ELR (cell line): ENCODE measurements at regions not wholly inside any gene's neighbourhood (a gene's known extent, or its start where the extent isn't known, plus 50 kb on each side); places are given as distances from the start of the nearest gene placed in this dataset.

Source experiments
- DNase-seq: peaks from one replicate; pipeline ENCODE4 v3.0.0-alpha.2; 2015; ENCODE audit warnings: low read depth

DNA sequence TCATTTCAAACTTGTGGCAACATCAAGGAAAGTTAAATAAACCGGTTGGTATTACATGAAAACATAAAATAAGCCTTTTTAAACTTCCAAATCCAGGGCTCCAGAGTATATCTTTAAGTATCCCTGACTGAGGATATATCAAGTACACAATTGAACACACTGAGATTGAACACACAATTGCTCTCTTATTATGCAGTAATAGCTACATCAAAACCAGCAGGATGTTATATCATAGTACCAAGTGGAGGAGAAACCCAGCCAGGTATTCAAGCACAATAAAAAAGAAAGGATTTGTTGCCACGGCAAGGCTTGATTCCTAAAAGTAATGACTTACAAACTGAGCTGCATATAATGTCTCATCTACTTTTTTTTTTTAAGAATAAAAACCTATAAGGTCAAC is 605.8 kb downstream of the SPOCK3 start:
- DNase-seq = no peak

DNA sequence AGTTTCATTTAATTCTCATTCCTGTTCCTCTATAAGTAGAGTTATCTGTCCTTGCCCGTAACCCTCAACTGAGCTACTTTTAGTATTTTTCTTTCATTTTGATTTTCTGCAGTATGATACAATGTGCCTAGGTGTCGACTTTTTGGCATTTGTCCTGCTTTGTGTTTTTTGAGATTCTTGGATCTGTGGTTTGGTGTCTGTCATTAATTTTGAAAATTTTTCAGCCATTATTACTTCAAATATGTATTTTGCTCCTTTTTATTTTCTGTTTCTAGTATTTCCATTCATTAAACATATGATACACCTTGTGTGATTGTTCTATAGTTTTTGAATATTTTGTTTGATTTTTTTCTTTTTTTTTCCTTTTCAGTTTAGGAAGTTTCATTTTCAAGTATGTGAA is 598.9 kb downstream of the SPOCK3 start:
- no peak for DNase-seq

DNA sequence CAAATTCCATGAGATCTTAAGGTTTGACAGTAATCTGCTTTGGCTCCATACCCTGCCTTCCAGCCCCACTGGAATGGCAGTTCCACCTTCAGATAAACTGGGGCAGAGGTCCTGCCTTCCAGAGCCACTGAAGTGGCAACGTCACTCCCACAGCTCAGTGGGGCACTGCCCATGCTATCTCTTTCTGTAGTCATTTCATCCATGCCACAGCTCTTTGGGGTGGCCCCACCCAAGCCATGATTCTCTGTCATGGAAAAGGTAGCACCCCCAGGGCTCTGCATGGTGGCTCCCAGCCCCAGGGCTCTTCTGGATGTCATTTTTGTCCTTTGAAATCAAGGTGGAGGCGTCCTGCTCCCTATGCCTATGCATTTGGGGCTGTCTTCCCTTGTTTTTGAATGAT is 596.5 kb downstream of the SPOCK3 start:
- no peak for DNase-seq

DNA sequence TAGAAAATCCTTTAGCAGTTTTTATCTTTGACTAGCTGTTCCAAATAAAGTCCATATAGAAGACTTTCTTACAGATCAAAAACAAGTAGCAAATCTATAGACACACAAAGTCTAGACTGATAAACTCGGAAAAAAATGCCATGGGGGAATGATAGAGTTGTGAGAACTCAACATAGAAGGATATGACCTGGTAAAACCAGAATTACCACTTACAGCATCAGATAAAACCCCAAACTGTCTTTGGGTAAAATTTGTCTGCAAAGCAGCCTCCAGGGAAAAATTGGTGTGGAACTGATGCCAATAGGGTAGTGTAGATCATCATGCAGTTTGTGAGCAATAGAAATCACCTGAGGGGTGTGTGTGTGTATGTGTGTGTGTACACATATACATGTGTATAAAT is 579.1 kb downstream of the SPOCK3 start:
- DNase-seq = no peak

DNA sequence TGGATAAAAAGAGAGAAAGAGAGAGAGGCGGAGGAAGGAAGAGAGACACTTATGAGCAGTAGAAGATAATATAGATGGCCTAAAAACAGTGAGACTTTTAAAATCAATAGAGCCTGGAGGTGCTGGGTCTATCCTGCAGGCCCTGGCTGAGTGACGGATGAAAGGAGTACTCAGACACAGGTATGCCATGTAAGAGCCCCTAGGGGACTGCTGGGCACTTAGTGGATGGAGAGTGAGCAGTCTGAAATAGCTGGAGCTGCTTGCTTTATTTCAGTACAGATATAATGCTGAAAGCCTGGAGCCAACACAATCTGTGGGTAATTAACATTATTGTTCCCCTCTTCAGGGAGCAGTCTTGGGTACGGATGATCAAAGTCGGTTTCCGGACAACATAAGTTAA is 578.6 kb downstream of the SPOCK3 start:
- DNase-seq = no peak

DNA sequence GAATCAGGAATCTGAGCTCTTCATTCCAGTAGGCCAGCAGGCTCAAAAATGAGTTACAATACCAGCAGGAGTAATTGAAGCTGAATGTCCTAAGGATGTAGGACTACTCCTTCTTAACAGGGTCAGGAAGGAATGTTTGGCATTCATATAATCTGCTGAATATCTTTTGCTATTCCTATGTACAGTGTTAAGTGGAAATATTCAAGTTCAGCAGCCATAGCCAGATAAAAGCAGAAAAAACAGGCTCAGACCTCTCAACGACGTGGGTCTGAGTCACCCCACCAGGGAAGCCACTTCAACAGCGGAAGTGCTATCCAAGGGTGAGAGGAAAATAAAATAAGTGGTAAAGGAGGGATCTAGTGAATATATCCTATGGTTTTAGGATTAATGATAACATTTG is 577.0 kb downstream of the SPOCK3 start:
- peak; percentile 47 for DNase-seq

DNA sequence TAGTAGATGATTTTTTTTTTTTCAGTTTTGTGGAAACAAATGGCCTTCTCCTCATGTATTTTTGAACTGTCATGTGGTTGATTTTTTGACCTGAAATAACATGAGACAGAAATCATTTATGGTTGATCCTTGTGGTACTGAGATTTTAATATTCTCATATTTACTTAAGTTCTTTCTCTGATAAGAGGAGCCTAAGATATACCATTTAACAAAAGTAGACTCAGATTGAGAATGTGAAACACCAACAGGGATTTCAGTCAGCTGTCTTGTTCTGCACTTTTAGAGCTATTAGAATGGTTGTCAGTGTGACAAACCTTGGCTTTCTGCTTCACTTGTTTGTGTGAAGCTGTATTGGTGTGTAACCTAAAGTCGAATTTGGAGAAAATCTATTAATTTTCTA is 575.7 kb downstream of the SPOCK3 start:
- DNase-seq = no peak

DNA sequence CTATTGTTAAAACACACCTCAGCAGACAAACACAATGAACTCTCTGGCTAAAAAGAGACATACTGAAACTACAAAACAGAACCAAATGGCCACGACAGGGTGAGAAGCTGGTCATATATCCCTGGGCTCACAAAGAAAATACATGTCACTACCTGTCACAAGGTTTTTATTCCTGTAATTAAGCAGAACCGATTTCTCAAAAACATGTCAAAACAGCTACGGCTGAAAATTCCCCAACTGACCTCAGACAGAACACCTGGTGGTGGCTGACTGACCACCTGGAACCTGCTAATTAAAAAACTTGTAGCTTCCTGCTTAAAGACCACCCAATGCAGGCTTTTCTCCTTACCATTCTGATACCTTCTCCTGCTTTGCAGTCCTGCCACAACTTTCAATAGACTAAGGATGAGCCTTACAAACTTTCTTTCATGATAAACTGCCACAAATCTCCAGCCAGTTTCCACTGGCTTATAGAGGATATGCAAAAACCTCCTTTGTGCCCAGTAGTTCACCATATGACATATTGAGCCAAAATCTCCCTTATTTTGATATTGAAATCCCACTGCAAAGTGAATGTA is 571.9 kb downstream of the SPOCK3 start:
- no peak for DNase-seq

DNA sequence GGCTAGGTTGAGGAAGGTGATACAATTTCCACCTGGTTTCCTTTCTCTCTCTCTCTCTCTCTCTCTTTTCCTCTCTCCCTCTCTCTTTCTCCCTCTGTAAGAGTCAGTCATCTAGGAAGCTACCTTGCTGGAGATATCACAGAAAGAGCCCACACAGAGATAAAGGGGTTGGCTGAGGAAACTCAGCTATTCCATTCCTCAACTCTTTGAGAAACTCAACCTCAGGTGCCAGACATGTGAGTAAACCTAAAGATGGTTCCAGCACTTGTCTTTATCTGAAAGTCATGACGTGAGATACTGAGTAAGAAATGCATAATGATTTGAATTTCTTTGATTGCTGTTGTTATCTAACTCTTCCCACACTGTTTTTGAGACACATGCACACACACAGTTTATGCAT is 564.0 kb downstream of the SPOCK3 start:
- DNase-seq = no peak

DNA sequence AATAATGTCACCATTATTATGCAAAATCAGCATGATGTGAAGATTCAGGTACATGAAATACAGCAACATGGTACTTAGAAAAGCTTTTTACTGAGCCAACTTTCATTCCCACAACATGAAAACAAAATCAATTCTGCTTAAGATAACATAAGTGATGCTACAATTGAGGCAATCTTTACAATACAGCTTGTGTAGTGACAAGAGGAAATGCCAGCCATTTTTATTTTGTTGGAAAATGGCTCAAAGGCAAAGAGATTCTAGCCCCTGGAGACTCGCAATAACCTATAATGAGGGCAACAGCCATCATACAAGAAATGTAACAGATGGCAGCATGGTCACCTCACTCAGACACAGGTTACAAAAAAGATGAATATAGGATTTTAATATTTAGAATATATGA is 560.4 kb downstream of the SPOCK3 start:
- DNase-seq = no peak

DNA sequence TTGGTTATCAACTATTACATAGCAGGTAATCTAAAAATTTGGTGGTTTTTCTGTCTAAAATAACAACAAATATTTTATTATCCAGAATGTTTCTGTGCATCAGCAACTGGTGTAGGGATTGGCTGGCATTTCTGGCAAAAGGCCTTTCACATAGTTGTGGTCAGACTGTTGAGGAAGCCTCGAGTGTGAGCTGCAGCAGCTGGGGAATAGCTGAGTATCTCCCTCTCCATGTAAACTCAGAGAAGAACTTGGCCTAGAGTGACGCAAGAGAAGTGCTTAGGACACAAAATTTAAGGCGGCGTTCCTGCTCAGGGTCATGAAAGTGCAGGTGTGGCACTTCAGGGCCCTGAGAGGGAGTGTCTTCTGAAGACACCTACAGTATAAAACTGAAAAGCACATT is 558.9 kb downstream of the SPOCK3 start:
- DNase-seq = peak; percentile 72

DNA sequence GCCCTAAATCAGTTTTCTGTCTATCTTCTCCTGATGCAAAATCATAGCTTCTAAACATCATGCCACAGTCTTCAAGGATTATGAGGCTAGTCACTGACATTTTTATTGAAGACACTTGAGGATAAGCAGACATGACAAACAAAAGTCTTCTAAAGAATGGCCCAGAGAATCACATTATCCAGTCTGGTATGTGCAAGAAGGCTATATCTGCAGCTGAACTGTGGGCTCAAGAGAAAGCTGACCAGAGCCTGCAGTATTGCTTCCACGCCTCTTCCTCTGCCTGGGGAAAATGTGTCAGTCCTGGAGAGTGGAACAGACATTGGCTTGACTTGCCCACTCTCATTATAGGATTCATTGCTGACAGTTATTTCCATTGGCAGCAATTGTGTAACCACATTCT is 553.5 kb downstream of the SPOCK3 start:
- DNase-seq = no peak

DNA sequence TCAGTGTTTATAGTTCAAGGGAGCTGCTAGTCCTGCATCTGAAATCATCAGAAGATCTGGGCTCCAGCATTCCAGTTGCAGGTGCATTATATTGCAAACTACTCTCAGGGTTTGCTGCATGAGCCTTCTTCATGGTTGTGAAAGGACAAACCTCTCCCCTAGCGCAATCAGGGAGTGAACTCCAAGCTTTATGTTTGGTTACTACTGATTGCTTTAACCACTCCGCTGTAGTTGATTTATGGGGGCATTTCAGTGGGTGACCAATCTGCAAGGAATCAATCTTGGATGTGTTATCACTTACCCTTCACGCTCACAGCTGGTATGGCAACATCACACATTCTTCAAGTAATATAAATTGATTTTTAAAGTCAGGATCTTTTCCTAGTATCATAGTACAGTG is 552.1 kb downstream of the SPOCK3 start:
- DNase-seq = no peak
